DMS53 treated with DMSO at 0.1 percent for 48 hours (cell line): ENCODE measurements at regions not wholly inside any gene's neighbourhood (a gene's known extent, or its start where the extent isn't known, plus 50 kb on each side); places are given as distances from the start of the nearest gene placed in this dataset.

Experiments
- DNase-seq: peaks from one replicate; lab custom pipeline; 2025; ENCODE audit not compliant: unreplicated experiment; lab: John Stamatoyannopoulos, UW

DNA sequence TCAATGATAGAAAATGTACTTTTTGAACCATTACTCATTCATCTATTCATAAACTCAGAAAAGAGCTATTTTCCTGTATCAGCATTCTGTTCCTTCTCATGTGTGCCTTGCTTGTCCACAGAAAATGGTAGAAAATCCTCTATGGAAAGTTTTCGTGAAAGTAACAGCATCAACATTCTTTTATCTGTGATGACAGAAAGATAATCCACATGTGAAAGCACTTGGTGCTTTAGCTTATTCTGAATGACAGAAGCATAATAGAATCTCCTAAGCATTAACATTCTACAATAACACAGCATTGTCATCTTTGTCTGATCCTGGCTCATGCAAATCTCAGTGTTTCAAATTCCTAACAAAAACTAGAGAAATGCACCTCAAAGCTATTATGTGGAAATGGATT, 431.9 kb downstream of the ADAMTS20 start:
- DNase-seq, result no peak

DNA sequence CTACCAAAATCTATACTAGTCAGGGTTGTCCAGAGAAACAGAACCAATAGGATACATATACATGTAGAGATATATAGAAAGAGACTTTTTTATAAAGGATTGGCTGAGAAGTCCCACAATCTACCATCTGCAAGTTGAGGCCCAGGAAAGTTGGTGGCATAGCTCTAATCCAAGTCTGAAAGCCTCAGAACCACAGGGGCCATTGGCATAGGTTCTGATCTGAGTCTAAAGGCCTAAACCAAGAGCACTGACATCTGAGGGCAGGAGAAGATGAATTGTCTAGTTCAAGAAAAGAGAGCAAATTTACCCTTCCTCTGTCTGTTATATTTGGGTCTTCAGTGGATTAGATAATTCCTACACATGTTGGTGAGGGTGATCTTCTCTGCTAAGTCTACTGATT, 433.1 kb downstream of the ADAMTS20 start:
- DNase-seq, result no peak

- no peak for DNase-seq
Measured at GRCh38 chr12:43118234-43118633, 433.8 kb downstream of the ADAMTS20 start.

GRCh38 chr12:43117226-43117930, 434.6 kb downstream of the ADAMTS20 start:
- DNase-seq, result no peak

DNA sequence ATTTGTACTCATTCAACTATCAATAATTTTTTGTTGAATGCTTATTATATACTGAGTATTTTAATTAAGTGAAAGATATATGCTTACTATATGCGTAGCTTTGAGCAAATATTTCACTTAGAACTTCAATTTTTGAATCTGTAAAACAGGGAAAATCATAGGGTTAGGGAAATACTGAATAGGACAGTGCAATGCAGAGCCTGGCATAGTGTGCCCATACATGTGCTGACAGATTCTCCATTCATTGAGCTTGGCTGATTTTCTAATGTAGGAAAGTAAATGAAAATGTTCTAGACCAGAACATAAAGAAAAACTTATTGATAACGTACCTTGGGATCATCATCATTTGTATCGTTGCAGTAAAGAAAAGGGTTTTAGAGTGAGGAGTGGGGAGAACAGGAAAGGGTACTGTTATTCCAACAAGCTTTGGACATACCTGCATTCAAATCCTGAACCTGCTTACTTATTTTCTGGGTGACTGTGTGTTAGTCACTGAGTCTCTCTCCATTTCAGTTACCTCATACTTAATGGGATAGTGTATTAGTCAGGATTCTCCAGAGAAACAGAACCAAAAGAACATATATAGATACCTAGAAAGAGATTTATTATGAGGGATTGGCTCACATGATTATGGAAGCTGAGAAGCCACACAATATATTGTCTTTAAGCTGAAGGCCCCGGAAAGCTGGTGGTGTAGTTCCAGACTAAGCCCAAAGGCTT, 436.4 kb downstream of the ADAMTS20 start:
- DNase-seq, result no peak

GRCh38 chr12:43114316-43114715, 437.7 kb downstream of the ADAMTS20 start:
- no peak for DNase-seq

DNA sequence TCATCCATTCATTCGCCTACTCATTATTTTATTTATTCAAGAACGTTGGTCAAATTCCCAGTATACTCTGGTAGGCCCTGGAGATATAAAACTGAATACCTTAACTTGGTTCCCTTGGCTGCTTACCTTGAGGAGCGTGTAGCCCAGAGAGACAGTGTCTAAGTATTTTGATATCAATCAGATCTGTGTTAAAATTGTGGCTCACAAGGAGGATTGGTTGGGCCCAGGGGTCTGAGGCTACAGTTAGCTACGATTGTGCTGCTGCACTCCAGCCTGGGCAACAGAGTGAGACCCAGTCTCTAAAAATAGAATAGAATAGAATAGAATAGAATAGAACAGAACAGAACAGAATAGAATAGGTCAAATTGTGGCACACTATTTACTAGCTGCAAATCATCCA, 438.4 kb downstream of the ADAMTS20 start:
- DNase-seq, result no peak

DNA sequence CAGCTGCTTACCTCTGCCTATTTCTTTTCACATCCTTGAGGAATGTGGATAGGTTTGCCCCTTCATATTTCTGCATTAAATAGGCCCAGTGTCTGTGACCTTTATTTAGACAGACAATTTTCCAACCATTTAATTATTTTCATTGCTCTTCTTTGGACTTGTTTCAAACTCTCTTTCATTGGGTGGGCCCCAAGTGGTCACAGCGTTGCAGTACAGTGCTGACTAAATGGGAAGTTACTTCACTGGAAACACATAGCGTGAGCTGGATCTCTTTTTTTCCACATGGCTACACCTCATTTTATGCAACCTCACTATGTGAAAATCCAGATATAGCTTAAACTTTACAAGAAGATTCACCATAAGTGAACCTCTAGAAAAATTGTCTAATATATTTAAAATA, 438.9 kb downstream of the ADAMTS20 start:
- no peak for DNase-seq

DNA sequence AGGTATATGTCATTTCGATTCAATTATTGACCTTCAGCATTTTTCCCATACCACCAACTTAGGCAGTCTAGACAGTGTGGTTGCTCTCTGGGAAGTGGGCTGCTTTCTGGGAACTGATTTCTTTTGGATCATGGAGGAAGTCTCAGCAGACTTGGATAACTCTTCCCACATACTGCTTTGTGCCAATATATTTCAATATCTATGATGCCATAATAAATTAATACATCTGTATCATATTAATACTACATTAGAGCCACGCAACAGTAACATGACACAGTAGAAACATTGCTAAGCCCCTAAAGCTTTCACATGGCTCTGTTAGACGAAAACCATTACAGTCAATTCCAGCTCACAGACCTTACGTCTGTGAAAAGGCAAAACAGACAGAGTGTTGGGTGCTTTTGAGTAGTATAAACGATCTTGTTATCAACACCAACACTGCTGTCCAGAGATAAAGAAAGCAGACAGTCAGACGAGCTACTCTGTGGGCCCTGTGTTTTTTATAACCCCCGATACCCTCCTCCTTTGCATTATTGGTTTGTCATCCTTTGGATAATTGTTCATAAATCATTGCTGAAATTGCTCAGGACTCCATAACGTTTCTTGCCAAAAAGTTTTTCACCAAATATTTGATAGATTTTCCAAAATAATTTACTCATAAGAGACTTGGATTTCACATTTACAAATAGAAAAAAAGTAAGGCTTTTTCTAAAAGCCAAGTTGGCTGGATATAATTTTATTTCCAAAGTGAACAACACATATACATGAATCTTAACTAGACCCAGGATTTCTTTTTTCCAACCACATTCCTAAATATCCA, 439.7 kb downstream of the ADAMTS20 start:
- DNase-seq, result no peak

DNA sequence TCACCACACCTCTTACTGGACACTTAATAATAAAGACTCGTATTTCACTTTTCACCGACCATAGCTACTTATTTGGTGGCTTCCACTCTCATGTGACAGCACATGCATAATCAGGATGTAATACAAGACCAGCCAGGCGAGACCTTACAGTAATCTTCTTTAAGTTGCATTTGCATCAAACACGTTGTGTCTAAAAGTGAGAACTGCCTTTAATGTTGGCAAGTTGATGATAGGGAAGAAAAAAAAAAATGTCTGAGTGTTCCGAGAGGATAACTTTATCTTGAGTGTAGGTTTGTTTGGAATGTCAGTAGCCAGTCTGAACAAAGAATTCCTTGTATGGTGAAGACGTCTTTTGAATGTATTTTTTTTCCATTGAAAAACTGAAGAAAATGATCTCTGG, 440.4 kb downstream of the ADAMTS20 start:
- no peak for DNase-seq

- no peak for DNase-seq
Measured at GRCh38 chr12:43109631-43110345, 442.2 kb downstream of the ADAMTS20 start.

DNA sequence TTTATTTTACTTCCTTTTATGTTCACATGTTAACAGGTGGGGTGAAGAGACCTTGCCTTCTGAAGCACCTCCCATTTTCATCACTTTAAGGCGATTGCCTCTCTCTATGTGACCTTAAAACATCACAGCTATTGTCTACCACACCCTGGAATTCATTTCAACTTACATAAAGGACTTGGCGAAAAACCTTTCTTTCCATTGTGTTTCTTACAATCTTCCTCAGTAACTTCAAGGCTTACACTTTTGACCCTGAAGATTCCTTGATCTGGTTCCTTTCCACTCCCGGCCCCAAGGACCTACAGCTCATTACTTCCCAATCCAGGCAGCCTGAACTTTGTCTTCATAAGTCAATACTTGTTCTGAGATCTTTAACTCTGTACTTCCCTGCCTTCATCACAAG, 443.3 kb downstream of the ADAMTS20 start:
- DNase-seq, result no peak

GRCh38 chr12:43107026-43107775, 444.8 kb downstream of the ADAMTS20 start:
- no peak for DNase-seq

DNA sequence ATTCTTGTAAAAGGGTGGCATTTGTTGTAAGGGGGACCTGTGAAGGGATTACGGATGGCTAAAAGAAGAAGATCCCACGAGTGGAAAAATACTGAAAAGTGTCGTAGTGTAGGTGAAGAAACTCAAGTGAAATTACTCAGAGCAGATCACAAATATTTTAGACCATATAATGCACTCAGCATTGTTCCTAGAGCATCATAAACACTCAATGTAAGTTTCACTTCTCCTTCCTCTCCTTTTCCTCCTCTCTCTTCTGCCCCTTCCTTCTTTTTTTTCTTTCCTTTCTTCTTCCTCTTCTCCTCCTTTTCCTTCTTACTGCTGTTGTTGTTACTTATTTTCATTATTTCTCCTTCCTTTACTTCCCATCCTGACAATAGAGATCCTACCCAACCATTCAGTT, 445.6 kb downstream of the ADAMTS20 start:
- no peak for DNase-seq

DNA sequence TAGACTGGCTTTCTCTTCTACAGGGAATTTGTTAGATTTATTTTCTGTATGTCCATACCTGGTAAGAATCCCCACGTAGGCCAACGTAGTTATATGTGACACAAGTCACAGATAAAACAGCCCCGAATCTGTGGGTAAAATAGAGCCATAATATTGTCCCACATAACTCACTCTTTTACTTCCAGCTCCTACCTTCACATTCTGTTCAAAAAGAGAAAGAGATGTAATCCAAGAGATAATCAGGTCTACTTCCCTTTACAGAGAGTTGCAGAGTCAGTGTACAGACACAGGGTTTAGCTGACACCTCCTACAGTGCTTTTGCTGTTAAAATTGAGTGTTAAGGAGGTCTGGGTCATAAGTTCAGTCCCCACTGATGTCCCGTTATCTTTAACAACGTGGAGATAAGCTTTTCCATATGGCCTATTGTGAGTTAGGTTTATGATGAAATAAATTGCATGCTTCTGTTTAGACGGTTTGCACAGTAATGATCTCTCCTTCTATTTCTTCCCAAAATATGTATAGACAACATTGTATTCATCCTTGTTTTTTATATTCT, 446.5 kb downstream of the ADAMTS20 start:
- DNase-seq, result no peak

- DNase-seq, result no peak
Measured at GRCh38 chr12:43104494-43104893, 447.5 kb downstream of the ADAMTS20 start.

- no peak for DNase-seq
Measured at GRCh38 chr12:43103866-43104265, 448.1 kb downstream of the ADAMTS20 start.

- DNase-seq, result no peak
Measured at GRCh38 chr12:43102546-43103264, 449.3 kb downstream of the ADAMTS20 start.

GRCh38 chr12:43100231-43100630, 451.8 kb downstream of the ADAMTS20 start:
- DNase-seq, result no peak
